ENCODE measurements at regions not wholly inside any gene's neighbourhood (a gene's known extent, or its start where the extent isn't known, plus 50 kb on each side); places are given as distances from the start of the nearest gene placed in this dataset.
"Not testable (repeated sequence)": the region's sequence is repeated elsewhere in the genome, so short reads cannot be mapped to it uniquely, and the experiment has no call there.

GRCh38 chr12:59404109-59404650 is 191.6 kb upstream of the SLC16A7 start:
- no peaks in the 10 kb centered on the region for H3K27me3 ChIP-seq (ENCODE audit: insufficient read depth, low read length)
- no peaks in the 10 kb centered on the region for H3K4me1 ChIP-seq (ENCODE audit: insufficient read depth, low read length)
- H3K9ac ChIP-seq (ENCODE audit: low read depth, low read length), result 0 out of 2 replicates have a peak overlapping the region, but pooled peaks have one; percentile 4

GRCh38 chr12:59403259-59403932 is 192.4 kb upstream of the SLC16A7 start:
- 0 out of 2 replicates have a peak overlapping the region, but pooled peaks have one; percentile 4 for H3K9ac ChIP-seq (ENCODE audit: low read depth, low read length)

More at GRCh38 chr12:59404109-59404650, 191.6 kb upstream of the SLC16A7 start:
- Histone ChIP-seq H3K27ac (ENCODE audit: low read length) (no peak overlapping the region), H3K4me3 (ENCODE audit: low read length) (no peak overlapping the region), H3K9me3 (ENCODE audit: insufficient read depth, low read depth, low read length) (no peaks in the 10 kb centered on the region), H3K36me3 (ENCODE audit: insufficient read depth, low read depth, low read length) (no peaks in the 10 kb centered on the region)

GRCh38 chr12:59401862-59402261 is 194.0 kb upstream of the SLC16A7 start:
- Histone ChIP-seq H3K27ac (ENCODE audit: low read length) (no peak overlapping the region), H3K27me3 (ENCODE audit: insufficient read depth, low read length) (no peaks in the 10 kb centered on the region), H3K9ac (ENCODE audit: low read depth, low read length) (no peak overlapping the region), H3K9me3 (ENCODE audit: insufficient read depth, low read depth, low read length) (no peaks in the 10 kb centered on the region), H3K4me1 (ENCODE audit: insufficient read depth, low read length) (no peaks in the 10 kb centered on the region), H3K4me3 (ENCODE audit: low read length) (no peak overlapping the region), H3K36me3 (ENCODE audit: insufficient read depth, low read depth, low read length) (no peaks in the 10 kb centered on the region)

More at GRCh38 chr12:59403259-59403932, 192.4 kb upstream of the SLC16A7 start:
- Histone ChIP-seq H3K9me3 (ENCODE audit: insufficient read depth, low read depth, low read length) (no peaks in the 10 kb centered on the region), H3K4me3 (ENCODE audit: low read length) (no peak overlapping the region), H3K27ac (ENCODE audit: low read length) (no peak overlapping the region), H3K36me3 (ENCODE audit: insufficient read depth, low read depth, low read length) (no peaks in the 10 kb centered on the region), H3K4me1 (ENCODE audit: insufficient read depth, low read length) (no peaks in the 10 kb centered on the region), H3K27me3 (ENCODE audit: insufficient read depth, low read length) (no peaks in the 10 kb centered on the region)

DNA sequence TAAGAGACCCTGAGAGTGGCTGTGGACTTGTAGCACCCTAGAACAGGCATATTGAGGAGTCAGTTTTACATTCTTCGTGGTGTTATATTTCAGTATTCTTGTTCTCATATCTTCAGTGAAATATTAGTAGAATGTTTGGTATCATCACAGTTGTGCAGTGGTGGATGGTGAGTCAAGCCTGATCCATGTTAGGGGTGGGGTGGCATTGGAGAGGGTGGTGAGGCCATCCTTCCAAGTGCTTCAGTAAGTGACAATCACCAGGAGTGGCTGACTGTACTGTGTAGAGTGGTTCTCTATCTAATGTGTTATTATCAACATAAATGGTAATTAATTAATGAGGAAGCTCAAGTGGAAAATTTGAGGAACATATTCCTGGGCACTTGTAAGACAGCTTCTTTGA is 197.7 kb upstream of the SLC16A7 start:
- no peaks in the 10 kb centered on the region for H3K27me3 ChIP-seq (ENCODE audit: insufficient read depth, low read length)
- H3K9ac ChIP-seq (ENCODE audit: low read depth, low read length), result no peak overlapping the region
- H3K27ac ChIP-seq (ENCODE audit: low read length), result no peak overlapping the region

GRCh38 chr12:59396919-59397318 is 198.9 kb upstream of the SLC16A7 start:
- no peak overlapping the region for H3K9ac ChIP-seq (ENCODE audit: low read depth, low read length)
- no peaks in the 10 kb centered on the region for H3K4me1 ChIP-seq (ENCODE audit: insufficient read depth, low read length)
- H3K9me3 ChIP-seq (ENCODE audit: insufficient read depth, low read depth, low read length), result 0 out of 2 replicates have a peak, but pooled peaks cover 4% of the 10 kb centered on the region
- H3K27ac ChIP-seq (ENCODE audit: low read length), result no peak overlapping the region
- no peaks in the 10 kb centered on the region for H3K27me3 ChIP-seq (ENCODE audit: insufficient read depth, low read length)
- no peak overlapping the region for H3K4me3 ChIP-seq (ENCODE audit: low read length)
- H3K36me3 ChIP-seq (ENCODE audit: insufficient read depth, low read depth, low read length), result no peaks in the 10 kb centered on the region

More for the DNA sequence above, 197.7 kb upstream of the SLC16A7 start:
- no peaks in the 10 kb centered on the region for H3K36me3 ChIP-seq (ENCODE audit: insufficient read depth, low read depth, low read length)
- no peaks in the 10 kb centered on the region for H3K4me1 ChIP-seq (ENCODE audit: insufficient read depth, low read length)
- H3K4me3 ChIP-seq (ENCODE audit: low read length), result no peak overlapping the region
- 0 out of 2 replicates have a peak, but pooled peaks cover 4% of the 10 kb centered on the region for H3K9me3 ChIP-seq (ENCODE audit: insufficient read depth, low read depth, low read length)

- H3K9ac ChIP-seq (ENCODE audit: low read depth, low read length), result no peak overlapping the region
- H3K27ac ChIP-seq (ENCODE audit: low read length), result no peak overlapping the region
- H3K9me3 ChIP-seq (ENCODE audit: insufficient read depth, low read depth, low read length), result 0 out of 2 replicates have a peak, but pooled peaks cover 4% of the 10 kb centered on the region
- H3K27me3 ChIP-seq (ENCODE audit: insufficient read depth, low read length), result no peaks in the 10 kb centered on the region
- H3K4me1 ChIP-seq (ENCODE audit: insufficient read depth, low read length), result no peaks in the 10 kb centered on the region
- H3K36me3 ChIP-seq (ENCODE audit: insufficient read depth, low read depth, low read length), result no peaks in the 10 kb centered on the region
- H3K4me3 ChIP-seq (ENCODE audit: low read length), result no peak overlapping the region
Measured at GRCh38 chr12:59396519-59396918, 199.3 kb upstream of the SLC16A7 start.

DNA sequence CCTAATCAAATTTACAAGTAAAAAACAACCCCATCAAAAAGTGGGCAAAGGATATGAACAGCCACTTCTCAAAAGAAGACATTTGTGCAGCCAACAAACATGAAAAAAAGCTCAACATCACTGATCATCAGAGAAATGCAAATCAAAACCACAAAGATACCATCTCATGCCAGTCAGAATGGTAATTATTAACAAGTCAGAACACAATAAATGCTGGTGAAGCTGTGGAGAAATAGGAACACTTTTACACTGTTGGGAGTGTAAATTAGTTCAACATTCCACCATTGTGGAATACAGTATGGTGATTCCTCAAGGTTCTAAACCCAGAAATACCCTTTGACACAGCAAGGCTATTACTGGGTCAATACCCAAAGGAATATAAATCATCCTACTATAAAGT is 200.5 kb upstream of the SLC16A7 start:
- H3K9me3 ChIP-seq (ENCODE audit: insufficient read depth, low read depth, low read length); H3K27ac ChIP-seq (ENCODE audit: low read length); H3K36me3 ChIP-seq (ENCODE audit: insufficient read depth, low read depth, low read length); H3K4me1 ChIP-seq (ENCODE audit: insufficient read depth, low read length); H3K9ac ChIP-seq (ENCODE audit: low read depth, low read length); H3K27me3 ChIP-seq (ENCODE audit: insufficient read depth, low read length); H3K4me3 ChIP-seq (ENCODE audit: low read length): not testable (repeated sequence)

DNA sequence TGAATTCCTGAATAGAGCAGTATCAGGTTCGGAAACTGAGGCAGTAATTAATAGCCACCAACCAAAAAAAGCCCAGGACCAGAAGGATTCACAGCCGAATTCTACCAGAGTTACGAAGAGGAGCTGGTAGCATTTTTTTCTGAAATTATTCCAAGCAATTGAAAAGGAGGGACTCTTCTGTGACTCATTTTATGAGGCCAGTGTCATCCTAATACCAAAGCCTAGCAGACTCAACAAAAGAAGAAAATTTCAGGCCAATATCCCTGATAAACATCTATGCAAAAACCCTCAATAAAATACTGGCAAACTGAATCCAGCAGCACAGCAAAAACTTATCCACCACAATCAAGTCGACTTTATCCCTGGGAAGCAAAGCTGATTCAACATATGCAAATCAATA is 202.3 kb upstream of the SLC16A7 start:
- H3K9me3 ChIP-seq (ENCODE audit: insufficient read depth, low read depth, low read length), result peaks cover 4% of the 10 kb centered on the region; the same call in 1 of the 2 replicates
- no peak overlapping the region for H3K27ac ChIP-seq (ENCODE audit: low read length)

DNA sequence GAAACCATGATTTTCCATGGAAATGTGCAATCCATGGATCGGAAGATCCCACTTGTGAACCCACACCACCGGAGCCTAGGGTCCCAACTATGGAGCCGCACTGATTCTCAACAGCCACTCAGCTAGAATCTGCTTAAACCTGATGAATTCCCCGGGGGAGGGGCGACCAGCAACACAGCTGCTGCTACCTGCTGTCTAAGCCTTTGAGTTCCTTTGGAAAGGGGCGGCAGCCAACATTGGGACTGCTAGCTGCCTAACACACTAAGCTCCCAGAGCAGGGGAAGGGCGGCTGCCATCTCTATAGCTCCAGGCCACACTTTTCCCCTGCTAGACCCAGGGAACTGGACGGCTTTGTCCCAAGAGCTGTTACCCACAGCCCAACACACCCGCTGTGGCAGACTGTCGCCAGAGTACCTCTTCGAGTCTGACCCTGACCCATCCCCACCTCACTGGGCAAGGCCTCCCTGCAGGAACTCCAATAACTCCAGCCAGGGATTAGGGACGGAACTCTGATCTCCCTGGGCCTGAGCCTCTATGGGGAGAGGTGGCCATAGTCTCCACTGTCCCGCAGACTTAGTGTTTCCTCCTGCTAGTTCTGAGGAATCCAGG is 205.8 kb upstream of the SLC16A7 start:
- H3K27ac ChIP-seq (ENCODE audit: low read length), result no peak overlapping the region
- H3K27me3 ChIP-seq (ENCODE audit: insufficient read depth, low read length), result no peaks in the 10 kb centered on the region
- no peak overlapping the region for H3K4me3 ChIP-seq (ENCODE audit: low read length)
- peaks cover 5% of the 10 kb centered on the region; the same call in 1 of the 2 replicates for H3K4me1 ChIP-seq (ENCODE audit: insufficient read depth, low read length)
- H3K9ac ChIP-seq (ENCODE audit: low read depth, low read length), result no peak overlapping the region
- H3K9me3 ChIP-seq (ENCODE audit: insufficient read depth, low read depth, low read length), result peaks cover 8% of the 10 kb centered on the region
- H3K36me3 ChIP-seq (ENCODE audit: insufficient read depth, low read depth, low read length), result no peaks in the 10 kb centered on the region

More for the DNA sequence above, 202.3 kb upstream of the SLC16A7 start:
- Histone ChIP-seq H3K4me3 (ENCODE audit: low read length) (no peak overlapping the region), H3K4me1 (ENCODE audit: insufficient read depth, low read length) (no peaks in the 10 kb centered on the region), H3K36me3 (ENCODE audit: insufficient read depth, low read depth, low read length) (no peaks in the 10 kb centered on the region), H3K9ac (ENCODE audit: low read depth, low read length) (no peak overlapping the region), H3K27me3 (ENCODE audit: insufficient read depth, low read length) (no peaks in the 10 kb centered on the region)

DNA sequence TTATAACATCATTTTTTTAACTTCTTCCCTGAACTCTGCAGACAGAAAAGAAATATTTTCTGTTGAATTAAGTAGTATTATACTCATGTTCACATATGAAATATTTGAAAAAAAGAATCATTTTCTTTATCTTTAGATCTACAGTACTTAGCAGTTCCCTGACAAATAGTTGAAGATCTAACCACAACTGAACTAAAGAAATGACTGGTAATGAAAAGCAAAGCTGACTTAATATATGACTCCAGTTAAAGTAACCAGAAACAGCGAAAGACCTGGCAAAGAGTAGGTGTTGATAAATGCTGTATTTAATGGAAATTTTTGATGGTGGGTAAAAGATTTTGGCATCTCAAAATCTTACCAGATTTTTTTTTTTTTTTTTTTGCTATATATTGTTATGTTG is 207.1 kb upstream of the SLC16A7 start:
- Histone ChIP-seq H3K27ac (ENCODE audit: low read length) (no peak overlapping the region), H3K9me3 (ENCODE audit: insufficient read depth, low read depth, low read length) (peaks cover 8% of the 10 kb centered on the region), H3K4me3 (ENCODE audit: low read length) (no peak overlapping the region), H3K27me3 (ENCODE audit: insufficient read depth, low read length) (no peaks in the 10 kb centered on the region), H3K9ac (ENCODE audit: low read depth, low read length) (no peak overlapping the region), H3K4me1 (ENCODE audit: insufficient read depth, low read length) (peaks cover 5% of the 10 kb centered on the region; the same call in 1 of the 2 replicates), H3K36me3 (ENCODE audit: insufficient read depth, low read depth, low read length) (no peaks in the 10 kb centered on the region)

GRCh38 chr12:59388176-59388575 is 207.7 kb upstream of the SLC16A7 start:
- Histone ChIP-seq H3K9ac (ENCODE audit: low read depth, low read length) (no peak overlapping the region), H3K4me3 (ENCODE audit: low read length) (no peak overlapping the region), H3K27me3 (ENCODE audit: insufficient read depth, low read length) (no peaks in the 10 kb centered on the region), H3K27ac (ENCODE audit: low read length) (no peak overlapping the region), H3K9me3 (ENCODE audit: insufficient read depth, low read depth, low read length) (peaks cover 8% of the 10 kb centered on the region), H3K4me1 (ENCODE audit: insufficient read depth, low read length) (peaks cover 9% of the 10 kb centered on the region; the same call in 1 of the 2 replicates), H3K36me3 (ENCODE audit: insufficient read depth, low read depth, low read length) (no peaks in the 10 kb centered on the region)

DNA sequence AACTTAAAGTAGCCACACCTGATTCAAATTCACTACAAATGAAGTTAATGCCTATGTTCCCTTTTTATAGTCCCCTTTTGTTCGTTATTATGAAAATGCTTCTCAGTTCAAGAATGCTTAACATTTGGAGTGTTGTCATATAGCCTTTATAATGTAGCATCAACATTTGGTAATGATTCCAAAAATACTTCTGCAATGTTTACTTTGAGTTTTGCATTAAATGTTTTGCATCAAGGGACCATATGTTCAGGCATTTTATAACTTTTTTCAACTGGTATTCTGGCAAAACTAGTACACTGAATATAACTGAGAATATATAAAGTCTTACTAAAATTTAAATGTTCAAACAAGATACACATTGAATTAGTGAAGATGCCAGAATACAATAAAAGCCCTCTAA is 209.6 kb upstream of the SLC16A7 start:
- Histone ChIP-seq H3K27ac (ENCODE audit: low read length) (no peak overlapping the region), H3K9ac (ENCODE audit: low read depth, low read length) (no peak overlapping the region)

More for the DNA sequence above, 209.6 kb upstream of the SLC16A7 start:
- no peaks in the 10 kb centered on the region for H3K36me3 ChIP-seq (ENCODE audit: insufficient read depth, low read depth, low read length)
- H3K4me3 ChIP-seq (ENCODE audit: low read length), result no peak overlapping the region
- H3K4me1 ChIP-seq (ENCODE audit: insufficient read depth, low read length), result peaks cover 20% of the 10 kb centered on the region
- peaks cover 8% of the 10 kb centered on the region for H3K9me3 ChIP-seq (ENCODE audit: insufficient read depth, low read depth, low read length)
- no peaks in the 10 kb centered on the region for H3K27me3 ChIP-seq (ENCODE audit: insufficient read depth, low read length)

All from iPS-20b (cell line).